H1 (cell line): ENCODE measurements at regions not wholly inside any gene's neighbourhood (a gene's known extent, or its start where the extent isn't known, plus 50 kb on each side); places are given as distances from the start of the nearest gene placed in this dataset.
A peak's percentile ranks its signal among the peaks of the same experiment; 100 is the strongest.

Experiments used
- CTCF ChIA-PET: fragments of 300-600 bp; sonication (Branson Sonifier 250); formaldehyde crosslinking; loops from one replicate; lab custom pipeline; 2021; ENCODE audit not compliant: partially characterized antibody; lab: Charles Lee
- POLR2A ChIA-PET: fragments of 300-600 bp; sonication (Branson Sonifier 250); formaldehyde crosslinking; loops from one replicate; lab custom pipeline; 2021; ENCODE audit warnings: inconsistent platforms; ENCODE audit not compliant: partially characterized antibody; lab: Charles Lee
- DNase-seq, 2 experiments: peaks; one replicate each; pipeline versions ENCODE4 v3.0.0 to v3.0.0-alpha.2; 2010 to 2022; ENCODE audit warnings: low spot score in 2 of 2, low read depth in 1 of 2, mixed read lengths in 1 of 2
- FAIRE-seq: peaks from 2 replicates; lab custom pipeline; 2011; peaks lifted over from hg19 to GRCh38; lab: Jason Lieb, UNC
- H2AFZ ChIP-seq: 2 replicates; pipeline ENCODE4 v1.8.1; 2012; ENCODE audit warnings: low read length, inconsistent platforms
- H2AK5ac ChIP-seq: 2 replicates; pipeline ENCODE4 v1.6.1; 2013; ENCODE audit warnings: low read depth, low read length
- H2BK120ac ChIP-seq: replicated peaks from 2 replicates; pipeline ENCODE3; 2013; ENCODE audit warnings: low read depth, low read length, inconsistent platforms
- H2BK12ac ChIP-seq: 2 replicates; pipeline ENCODE4 v1.6.1; 2013; ENCODE audit warnings: low read depth, low read length
- H2BK15ac ChIP-seq: 2 replicates; pipeline ENCODE4 v1.6.1; 2013; ENCODE audit warnings: low read length
- H2BK20ac ChIP-seq: 2 replicates; pipeline ENCODE4 v1.6.1; 2013; ENCODE audit warnings: low read length
- H2BK5ac ChIP-seq: 2 replicates; pipeline ENCODE4 v1.6.1; 2013; ENCODE audit warnings: low read depth, low read length
- H3K14ac ChIP-seq: 2 replicates; pipeline ENCODE4 v1.6.1; 2013; ENCODE audit warnings: inconsistent platforms; ENCODE audit not compliant: insufficient read length
- H3K18ac ChIP-seq: 2 replicates; pipeline ENCODE4 v1.6.1; 2013; ENCODE audit warnings: low read length; ENCODE audit errors: extremely low read depth
- H3K23ac ChIP-seq: 2 replicates; pipeline ENCODE4 v1.6.1; 2013; ENCODE audit warnings: inconsistent platforms; ENCODE audit not compliant: insufficient read length
- H3K23me2 ChIP-seq: 2 replicates; pipeline ENCODE4 v1.6.1; 2013; ENCODE audit warnings: low read depth, low read length
- H3K27ac ChIP-seq: 2 replicates; pipeline ENCODE4 v1.6.1; 2011; ENCODE audit warnings: low read depth, low read length, inconsistent platforms
- H3K27me3 ChIP-seq, 4 experiments: replicated peaks in 1 of 4; 1 replicate in 1 of 4; 2 replicates in 3 of 4; pipeline versions ENCODE4 v1.6.1 to v1.8.1; 2011 to 2013; ENCODE audit warnings: low read length in 3 of 4, mild to moderate bottlenecking in 3 of 4, inconsistent platforms in 2 of 4, mixed read lengths in 2 of 4, moderate library complexity in 1 of 4; ENCODE audit not compliant: control insufficient read depth in 3 of 4, insufficient read depth in 3 of 4; ENCODE audit errors: extremely low read depth in 1 of 4
- H3K36me3 ChIP-seq, 4 experiments: 2 replicates each; pipeline versions ENCODE4 v1.6.1 to v1.8.1; 2011 to 2013; ENCODE audit warnings: mild to moderate bottlenecking in 4 of 4, low read length in 3 of 4, moderate library complexity in 2 of 4, control low read depth in 1 of 4, inconsistent platforms in 1 of 4; ENCODE audit not compliant: insufficient read depth in 4 of 4, control insufficient read depth in 2 of 4
- H3K4ac ChIP-seq: replicated peaks from 2 replicates; pipeline ENCODE3; 2013; ENCODE audit warnings: low read length, low read depth, mixed read lengths, inconsistent platforms; ENCODE audit not compliant: insufficient read length
- H3K4me1 ChIP-seq, 4 experiments: replicated peaks in 1 of 4; 1 replicate in 1 of 4; 2 replicates in 3 of 4; pipeline versions ENCODE4 v1.6.1 to v1.8.1; 2011 to 2013; ENCODE audit warnings: low read length in 3 of 4, inconsistent platforms in 2 of 4, mixed read lengths in 1 of 4; ENCODE audit not compliant: insufficient read depth in 4 of 4, control insufficient read depth in 3 of 4
- H3K4me2 ChIP-seq, 2 experiments: 2 replicates each; pipeline versions ENCODE4 v1.6.1 to v1.8.1; 2011 to 2013; ENCODE audit warnings: low read depth in 2 of 2, low read length in 2 of 2, control low read depth in 1 of 2, inconsistent platforms in 1 of 2, mild to moderate bottlenecking in 1 of 2; ENCODE audit not compliant: insufficient read depth in 1 of 2
- H3K4me3 ChIP-seq, 4 experiments: fragments of 200-600, 300-600 bp in 1 of 4; sonication (generic), shearing (Covaris generic), sonication (Bioruptor Twin) in 1 of 4; 2 replicates each; pipeline versions ENCODE4 v1.5.1 to v1.8.1; 2011 to 2016; ENCODE audit warnings: low read length in 4 of 4, low read depth in 3 of 4, control low read depth in 2 of 4, inconsistent platforms in 2 of 4, mild to moderate bottlenecking in 2 of 4, mixed read lengths in 1 of 4, moderate library complexity in 1 of 4; ENCODE audit not compliant: insufficient read depth in 2 of 4; ENCODE audit errors: extremely low read depth in 1 of 4
- H3K56ac ChIP-seq: replicated peaks from 2 replicates; pipeline ENCODE3; 2013; ENCODE audit warnings: low read depth, mild to moderate bottlenecking, mixed read lengths, low read length, inconsistent platforms; ENCODE audit not compliant: insufficient read length
- H3K79me1 ChIP-seq: 2 replicates; pipeline ENCODE4 v1.6.1; 2013; ENCODE audit warnings: low read depth, low read length, control low read depth
- H3K79me2 ChIP-seq, 2 experiments: 2 replicates each; pipeline versions ENCODE4 v1.6.1 to v1.8.1; 2012 to 2013; ENCODE audit warnings: low read length in 2 of 2, mild to moderate bottlenecking in 2 of 2, inconsistent platforms in 1 of 2; ENCODE audit not compliant: insufficient read depth in 2 of 2, control insufficient read depth in 1 of 2
- H3K9ac ChIP-seq, 4 experiments: replicated peaks in 1 of 4; 1 replicate in 1 of 4; 2 replicates in 3 of 4; pipeline versions ENCODE4 v1.6.1 to v1.8.1; 2011 to 2013; ENCODE audit warnings: low read depth in 3 of 4, low read length in 3 of 4, control low read depth in 2 of 4, mild to moderate bottlenecking in 2 of 4, moderate library complexity in 2 of 4, inconsistent platforms in 1 of 4; ENCODE audit errors: extremely low read depth in 1 of 4
- H3K9me3 ChIP-seq, 2 experiments: 2 replicates each; pipeline versions ENCODE4 v1.6.1 to v1.8.1; 2012 to 2013; ENCODE audit warnings: mild to moderate bottlenecking in 2 of 2, moderate library complexity in 2 of 2, control low read depth in 1 of 2, inconsistent platforms in 1 of 2, low read depth in 1 of 2, low read length in 1 of 2, mixed read lengths in 1 of 2; ENCODE audit not compliant: insufficient read depth in 2 of 2
- H4K20me1 ChIP-seq, 2 experiments: replicated peaks in 1 of 2; 2 replicates each; pipeline versions ENCODE3 to v1.8.1; 2011 to 2013; ENCODE audit warnings: inconsistent platforms in 2 of 2, low read length in 2 of 2, mild to moderate bottlenecking in 1 of 2; ENCODE audit not compliant: insufficient read depth in 2 of 2, control insufficient read depth in 1 of 2
- H4K5ac ChIP-seq: 2 replicates; pipeline ENCODE4 v1.6.1; 2013; ENCODE audit warnings: low read length, low read depth, mixed read lengths, inconsistent platforms; ENCODE audit not compliant: insufficient read length
- H4K8ac ChIP-seq: 2 replicates; pipeline ENCODE4 v1.8.0; 2013; ENCODE audit warnings: mild to moderate bottlenecking, moderate library complexity, low read length, inconsistent platforms; ENCODE audit not compliant: insufficient read depth; ENCODE audit errors: extremely low read depth
- H4K91ac ChIP-seq: replicated peaks from 2 replicates; pipeline ENCODE3; 2013; ENCODE audit warnings: low read length, mixed read lengths, inconsistent platforms; ENCODE audit not compliant: insufficient read length
- CBX8 ChIP-seq: fragments of 300-800, 300-1000 bp; sonication (generic); IDR thresholded peaks from 2 replicates; pipeline ENCODE4 v1.7.1; 2016; ENCODE audit warnings: low read depth, low read length, borderline replicate concordance
- NANOG ChIP-seq: IDR thresholded peaks from 2 replicates; pipeline ENCODE4 v1.6.1; 2011; ENCODE audit warnings: low read length, low read depth, mild to moderate bottlenecking, inconsistent platforms; ENCODE audit not compliant: insufficient read depth, poor library complexity, severe bottlenecking
- SIN3A ChIP-seq, 2 experiments: IDR thresholded peaks in 1 of 2; conservative IDR thresholded peaks in 1 of 2; 2 replicates each; pipeline ENCODE4 v1.6.1; 2011 to 2012; ENCODE audit warnings: low read length in 2 of 2, improper control_type of control experiment in 1 of 2, low read depth in 1 of 2, mild to moderate bottlenecking in 1 of 2
- WGBS, 2 experiments: shearing (Covaris generic) in 1 of 2; methylation state at CpG; one replicate each; pipeline versions ENCODE4 v1.1.6 to v1.1.7; 2013 to 2015; ENCODE audit warnings: low lambda C conversion rate in 2 of 2, mixed read lengths in 2 of 2, inconsistent platforms in 1 of 2, low coverage in 1 of 2, missing lambda C conversion rate in 1 of 2; ENCODE audit not compliant: insufficient replicate concordance in 2 of 2, insufficient coverage in 1 of 2, insufficient read length in 1 of 2; ENCODE audit errors: extremely low coverage in 1 of 2, missing lambda C conversion rate in 1 of 2; 5-methylcytosine and 5-hydroxymethylcytosine counted together
- TF ChIP-seq, protein P1 (sequence below), 3 experiments: IDR thresholded peaks; 1 replicate in 2 of 3; 2 replicates in 1 of 3; pipeline versions ENCODE4 v1.5.1 to v1.6.1; 2011; ENCODE audit warnings: low read length in 3 of 3, mild to moderate bottlenecking in 3 of 3, inconsistent platforms in 2 of 3, low read depth in 1 of 3, moderate library complexity in 1 of 3; ENCODE audit not compliant: insufficient read depth in 1 of 3; ENCODE audit errors: control extremely low read depth in 1 of 3

GRCh38 chr4:117900832-117901231 lies 133.5 kb upstream of the NDST3 start:
- ChIA-PET CTCF (no interaction called here), POLR2A (no interaction called here)
- Histone ChIP-seq H2BK12ac (no peak overlapping the region), H3K27me3 (no peaks in the 10 kb centered on the region), H3K56ac (no peak overlapping the region), H2AFZ (peak overlapping the region; percentile 26; the same call in 1 of the 2 replicates), H3K4me3 (no peak overlapping the region), H2BK5ac (no peak overlapping the region), H3K27ac (no peak overlapping the region), H2BK20ac (no peak overlapping the region), H3K36me3 (no peaks in the 10 kb centered on the region), H3K79me2 (no peaks in the 10 kb centered on the region), H2BK15ac (no peak overlapping the region), H3K79me1 (no peaks in the 10 kb centered on the region), H3K18ac (no peak overlapping the region), H3K9ac (no peak overlapping the region), H3K9me3 (no peaks in the 10 kb centered on the region), H3K23ac (no peak overlapping the region), H4K20me1 (no peaks in the 10 kb centered on the region), H3K4me1 (0 out of 7 replicates have a peak, but pooled peaks cover 0 to 2% (median 0%) of the 10 kb centered on the region in 4 experiments), H3K4ac (no peak overlapping the region), H3K4me2 (no peak overlapping the region), H3K14ac (no peak overlapping the region), H4K5ac (no peak overlapping the region), H4K91ac (no peak overlapping the region), H2AK5ac (no peak overlapping the region), H3K23me2 (no peaks in the 10 kb centered on the region), H4K8ac (no peak overlapping the region), H2BK120ac (no peak overlapping the region)
- WGBS, 2 experiments, result 72% methylated on average over 2 of the region's 2 CpGs; no CpG with 5 or more reads in 1 of the 2 experiments
- TF ChIP-seq NANOG (no peak), SIN3A (conservative IDR thresholded peaks at IDR 0.05 in 1 of 2, IDR thresholded peaks at IDR 0.05 in 1 of 2; ENCODE audit: low read depth in 1 of 2, low read length in 2 of 2) (no peak), CBX8 (no peak)
- TF ChIP-seq, protein P1, sequence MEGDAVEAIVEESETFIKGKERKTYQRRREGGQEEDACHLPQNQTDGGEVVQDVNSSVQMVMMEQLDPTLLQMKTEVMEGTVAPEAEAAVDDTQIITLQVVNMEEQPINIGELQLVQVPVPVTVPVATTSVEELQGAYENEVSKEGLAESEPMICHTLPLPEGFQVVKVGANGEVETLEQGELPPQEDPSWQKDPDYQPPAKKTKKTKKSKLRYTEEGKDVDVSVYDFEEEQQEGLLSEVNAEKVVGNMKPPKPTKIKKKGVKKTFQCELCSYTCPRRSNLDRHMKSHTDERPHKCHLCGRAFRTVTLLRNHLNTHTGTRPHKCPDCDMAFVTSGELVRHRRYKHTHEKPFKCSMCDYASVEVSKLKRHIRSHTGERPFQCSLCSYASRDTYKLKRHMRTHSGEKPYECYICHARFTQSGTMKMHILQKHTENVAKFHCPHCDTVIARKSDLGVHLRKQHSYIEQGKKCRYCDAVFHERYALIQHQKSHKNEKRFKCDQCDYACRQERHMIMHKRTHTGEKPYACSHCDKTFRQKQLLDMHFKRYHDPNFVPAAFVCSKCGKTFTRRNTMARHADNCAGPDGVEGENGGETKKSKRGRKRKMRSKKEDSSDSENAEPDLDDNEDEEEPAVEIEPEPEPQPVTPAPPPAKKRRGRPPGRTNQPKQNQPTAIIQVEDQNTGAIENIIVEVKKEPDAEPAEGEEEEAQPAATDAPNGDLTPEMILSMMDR (IDR thresholded peaks at IDR 0.05; ENCODE audit: control extremely low read depth in 1 of 3, insufficient read depth in 1 of 3, low read depth in 1 of 3, low read length in 3 of 3), result no peak
- FAIRE-seq (no peak), DNase-seq (no peak)
